DOHH2 (cell line): ENCODE measurements at regions not wholly inside any gene's neighbourhood (a gene's known extent, or its start where the extent isn't known, plus 50 kb on each side); places are given as distances from the start of the nearest gene placed in this dataset.

Experiments
- H3F3A ChIP-seq: fragments of 200-600 bp; sonication (generic), shearing (Covaris generic); 2 replicates; pipeline ENCODE4 v1.6.0; 2016; ENCODE audit warnings: antibody characterized with exemption, mild to moderate bottlenecking; ENCODE audit not compliant: control insufficient read depth, insufficient read depth
- H3K27ac ChIP-seq: fragments of 200-600 bp; sonication (generic); 2 replicates; pipeline ENCODE4 v1.5.1; 2014; ENCODE audit warnings: low read depth, mild to moderate bottlenecking, low read length, moderate library complexity
- H3K27me3 ChIP-seq: fragments of 200-600 bp; sonication (generic); 2 replicates; pipeline ENCODE4 v1.6.1; 2014; ENCODE audit warnings: mild to moderate bottlenecking, low read length, mixed read lengths; ENCODE audit not compliant: control insufficient read depth
- H3K36me3 ChIP-seq: fragments of 200-600 bp; sonication (generic); 2 replicates; pipeline ENCODE4 v1.6.1; 2014; ENCODE audit warnings: mild to moderate bottlenecking, low read length, moderate library complexity, mixed read lengths; ENCODE audit not compliant: control insufficient read depth
- H3K4me1 ChIP-seq: fragments of 200-600 bp; sonication (generic); 2 replicates; pipeline ENCODE4 v1.6.1; 2014; ENCODE audit warnings: mild to moderate bottlenecking, low read length, mixed read lengths; ENCODE audit not compliant: control insufficient read depth
- H3K4me2 ChIP-seq: fragments of 200-600 bp; sonication (generic); 2 replicates; pipeline ENCODE4 v1.6.0; 2014; ENCODE audit warnings: mild to moderate bottlenecking, low read length, moderate library complexity
- H3K4me3 ChIP-seq: fragments of 200-600 bp; sonication (generic); 2 replicates; pipeline ENCODE4 v1.5.1; 2014; ENCODE audit warnings: mild to moderate bottlenecking, low read length, mixed read lengths
- H3K79me2 ChIP-seq: fragments of 200-600 bp; sonication (generic); 2 replicates; pipeline ENCODE4 v1.6.1; 2014; ENCODE audit warnings: mild to moderate bottlenecking, low read length, mixed read lengths; ENCODE audit not compliant: control insufficient read depth
- H3K9me2 ChIP-seq: fragments of 200-600 bp; sonication (generic); replicated peaks from 2 replicates; pipeline ENCODE4 v1.6.1; 2014; ENCODE audit warnings: mild to moderate bottlenecking, low read length, mixed read lengths; ENCODE audit not compliant: control insufficient read depth
- H3K9me3 ChIP-seq: fragments of 200-600 bp; sonication (generic); 2 replicates; pipeline ENCODE4 v1.6.1; 2014; ENCODE audit warnings: antibody characterized with exemption, low read length, mixed read lengths; ENCODE audit not compliant: control insufficient read depth, insufficient read depth
- H4K20me1 ChIP-seq: fragments of 200-600 bp; sonication (generic); 2 replicates; pipeline ENCODE4 v1.6.0; 2014; ENCODE audit warnings: low read depth, mild to moderate bottlenecking, antibody characterized with exemption, low read length, moderate library complexity; ENCODE audit not compliant: control insufficient read depth, insufficient read depth
- EZH2phosphoT487 ChIP-seq: fragments of 200-600 bp; sonication (generic); IDR thresholded peaks from 2 replicates; pipeline ENCODE4 v1.6.1; 2017; ENCODE audit warnings: borderline replicate concordance, mild to moderate bottlenecking, antibody characterized with exemption, low read length, moderate library complexity, mixed read lengths
- TF ChIP-seq, protein P1 (sequence below): fragments of 200-600 bp; sonication (generic); IDR thresholded peaks from one replicate; pipeline ENCODE4 v1.5.1; 2014; ENCODE audit warnings: antibody characterized with exemption, mild to moderate bottlenecking, low read depth, low read length; ENCODE audit not compliant: poor library complexity, severe bottlenecking

DNA sequence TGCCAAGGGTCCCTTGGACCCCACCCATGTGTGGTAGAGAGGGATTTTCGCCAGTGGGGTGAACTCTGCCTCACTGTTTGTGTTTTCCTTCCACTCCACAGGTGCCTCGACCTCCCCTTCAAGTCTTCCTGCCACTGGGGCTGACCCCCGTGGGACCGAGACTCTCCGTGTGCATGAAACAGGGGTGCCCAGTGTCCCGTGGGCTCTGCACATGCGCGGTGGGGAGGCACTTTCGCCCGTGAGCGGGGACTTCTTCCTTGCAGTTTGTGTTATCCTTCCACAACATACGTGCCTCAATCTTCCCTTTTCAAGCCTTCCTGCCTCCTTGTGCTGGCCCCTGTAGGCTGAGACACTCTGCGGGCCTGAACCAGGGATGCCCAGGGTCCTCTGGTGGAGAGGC lies 362.4 kb downstream of the ALG10 start:
- Histone ChIP-seq H3F3A (no peaks in the 10 kb centered on the region), H3K9me3 (peaks cover 61% of the 10 kb centered on the region), H3K27ac (no peak overlapping the region), H4K20me1 (no peaks in the 10 kb centered on the region), H3K36me3 (no peaks in the 10 kb centered on the region), H3K4me3 (no peak overlapping the region), H3K79me2 (no peaks in the 10 kb centered on the region), H3K4me2 (no peak overlapping the region), H3K27me3 (no peaks in the 10 kb centered on the region), H3K4me1 (no peaks in the 10 kb centered on the region), H3K9me2 (no peaks in the 10 kb centered on the region)
- no peak for TF ChIP-seq EZH2phosphoT487
- TF ChIP-seq, protein P1, sequence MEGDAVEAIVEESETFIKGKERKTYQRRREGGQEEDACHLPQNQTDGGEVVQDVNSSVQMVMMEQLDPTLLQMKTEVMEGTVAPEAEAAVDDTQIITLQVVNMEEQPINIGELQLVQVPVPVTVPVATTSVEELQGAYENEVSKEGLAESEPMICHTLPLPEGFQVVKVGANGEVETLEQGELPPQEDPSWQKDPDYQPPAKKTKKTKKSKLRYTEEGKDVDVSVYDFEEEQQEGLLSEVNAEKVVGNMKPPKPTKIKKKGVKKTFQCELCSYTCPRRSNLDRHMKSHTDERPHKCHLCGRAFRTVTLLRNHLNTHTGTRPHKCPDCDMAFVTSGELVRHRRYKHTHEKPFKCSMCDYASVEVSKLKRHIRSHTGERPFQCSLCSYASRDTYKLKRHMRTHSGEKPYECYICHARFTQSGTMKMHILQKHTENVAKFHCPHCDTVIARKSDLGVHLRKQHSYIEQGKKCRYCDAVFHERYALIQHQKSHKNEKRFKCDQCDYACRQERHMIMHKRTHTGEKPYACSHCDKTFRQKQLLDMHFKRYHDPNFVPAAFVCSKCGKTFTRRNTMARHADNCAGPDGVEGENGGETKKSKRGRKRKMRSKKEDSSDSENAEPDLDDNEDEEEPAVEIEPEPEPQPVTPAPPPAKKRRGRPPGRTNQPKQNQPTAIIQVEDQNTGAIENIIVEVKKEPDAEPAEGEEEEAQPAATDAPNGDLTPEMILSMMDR = no peak

DNA sequence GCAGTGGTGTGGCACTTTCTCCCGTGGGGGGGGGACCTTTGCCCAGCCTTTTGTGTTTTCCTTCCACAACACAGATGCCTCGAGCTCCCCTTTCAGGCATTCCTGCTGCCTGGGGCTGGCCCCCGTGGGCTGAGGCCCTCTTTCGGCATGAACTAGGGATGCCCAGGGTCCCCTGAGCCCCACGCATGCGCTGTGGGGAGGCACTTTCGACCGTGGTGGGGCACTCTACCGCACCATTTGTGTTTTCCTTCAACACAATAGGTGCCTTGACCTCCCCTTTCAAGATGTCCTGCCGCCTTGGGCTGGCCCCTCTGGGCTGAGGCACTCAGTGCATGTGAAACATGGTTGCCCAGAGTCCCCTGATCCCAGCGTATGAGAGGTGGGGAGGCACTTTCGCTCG lies 363.7 kb downstream of the ALG10 start:
- Histone ChIP-seq H3K36me3 (no peaks in the 10 kb centered on the region), H3K4me2 (no peak overlapping the region), H3K27me3 (no peaks in the 10 kb centered on the region), H3K4me1 (no peaks in the 10 kb centered on the region), H3K9me3 (peaks cover 60% of the 10 kb centered on the region), H4K20me1 (no peaks in the 10 kb centered on the region), H3K9me2 (no peaks in the 10 kb centered on the region), H3K4me3 (no peak overlapping the region), H3F3A (no peaks in the 10 kb centered on the region), H3K79me2 (no peaks in the 10 kb centered on the region), H3K27ac (no peak overlapping the region)
- TF ChIP-seq, protein P1 = no peak
- no peak for TF ChIP-seq EZH2phosphoT487

DNA sequence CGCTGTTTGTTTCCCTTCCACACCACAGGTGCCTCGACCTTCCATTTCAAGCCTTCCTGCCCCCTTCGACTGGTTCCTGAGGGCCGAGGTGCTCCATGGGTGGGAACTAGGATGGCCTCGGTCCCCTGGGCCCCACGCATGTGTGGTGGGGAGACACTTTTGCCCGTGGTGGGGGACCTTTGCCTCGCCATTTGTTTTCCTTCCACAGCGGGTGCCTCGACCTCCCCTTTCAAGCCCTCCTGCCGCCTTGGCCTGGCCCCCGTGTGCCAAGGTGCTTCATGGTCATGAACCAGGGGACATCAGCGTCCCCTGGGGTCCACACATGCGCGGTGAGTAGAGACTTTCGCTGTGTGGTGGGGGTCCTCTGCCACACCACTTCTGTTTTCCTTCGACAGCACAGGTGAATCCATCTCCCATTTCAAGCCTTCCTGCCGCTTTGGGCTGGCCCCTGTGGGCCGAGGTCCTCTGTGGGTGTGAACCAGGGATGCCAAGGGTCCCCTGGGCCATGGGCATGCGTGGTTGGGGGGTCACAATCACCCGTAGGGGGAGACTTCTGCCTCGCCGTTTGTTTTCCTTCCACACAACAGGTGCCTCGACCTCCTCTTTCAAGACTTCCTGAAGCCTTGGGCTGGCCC lies 364.4 kb downstream of the ALG10 start:
- TF ChIP-seq, protein P1 = no peak
- TF ChIP-seq EZH2phosphoT487 = no peak
- Histone ChIP-seq H3K27ac (no peak overlapping the region), H3K4me3 (no peak overlapping the region), H3K9me3 (peaks cover 64% of the 10 kb centered on the region), H4K20me1 (no peaks in the 10 kb centered on the region), H3K9me2 (no peaks in the 10 kb centered on the region), H3F3A (no peaks in the 10 kb centered on the region), H3K27me3 (no peaks in the 10 kb centered on the region), H3K4me1 (no peaks in the 10 kb centered on the region), H3K4me2 (no peak overlapping the region), H3K79me2 (no peaks in the 10 kb centered on the region), H3K36me3 (no peaks in the 10 kb centered on the region)
